Endothelial cell of umbilical vein (primary cell): ENCODE measurements at regions not wholly inside any gene's neighbourhood (a gene's known extent, or its start where the extent isn't known, plus 50 kb on each side); places are given as distances from the start of the nearest gene placed in this dataset.

Source experiments
- BruUV-seq: library from RNA; stranded (reverse); fragments of 400-500 nt; replicated peaks from 2 replicates; lab custom pipeline; 2021; lab: Mats Ljungman, UMichigan
- CTCF ChIA-PET: fragments of 300-600, 350-600 bp; sonication (Branson Sonifier 250); formaldehyde crosslinking; loops from one replicate; lab custom pipeline; 2021; ENCODE audit warnings: antibody characterized with exemption, inconsistent platforms; lab: Charles Lee
- POLR2A ChIA-PET: fragments of 300-600, 350-600 bp; sonication (Branson Sonifier 250); formaldehyde crosslinking; loops from one replicate; lab custom pipeline; 2021; ENCODE audit warnings: antibody characterized with exemption, inconsistent platforms; lab: Charles Lee
- DNase-seq: peaks from one replicate; pipeline ENCODE4 v3.0.0-alpha.2; 2011; ENCODE audit warnings: low read depth, low spot score
- FAIRE-seq: peaks from 2 replicates; lab custom pipeline; 2011; peaks lifted over from hg19 to GRCh38; lab: Jason Lieb, UNC
- H2AFZ ChIP-seq: 2 replicates; pipeline ENCODE4 v1.6.0; 2012; ENCODE audit warnings: low read depth, low read length, control low read depth, inconsistent platforms
- H3K27ac ChIP-seq: 2 replicates; pipeline ENCODE4 v1.5.1; 2011; ENCODE audit warnings: low read depth, mild to moderate bottlenecking, control low read depth, low read length, moderate library complexity; ENCODE audit not compliant: insufficient read depth
- H3K27me3 ChIP-seq, 2 experiments: 2 replicates each; pipeline versions ENCODE4 v1.6.0 to v1.6.1; 2011; ENCODE audit warnings: low read length in 2 of 2, mixed read lengths in 1 of 2; ENCODE audit not compliant: control insufficient read depth in 2 of 2, insufficient read depth in 2 of 2
- H3K36me3 ChIP-seq, 2 experiments: 2 replicates in 1 of 2; 3 replicates in 1 of 2; pipeline ENCODE4 v1.5.1; 2011; ENCODE audit warnings: low read length in 2 of 2, mild to moderate bottlenecking in 1 of 2, moderate library complexity in 1 of 2; ENCODE audit not compliant: control insufficient read depth in 2 of 2, insufficient read depth in 2 of 2; ENCODE audit errors: extremely low read depth in 1 of 2
- H3K4me1 ChIP-seq: 3 replicates; pipeline ENCODE4 v1.5.1; 2011; ENCODE audit warnings: mild to moderate bottlenecking, low read length; ENCODE audit not compliant: control insufficient read depth, insufficient read depth; ENCODE audit errors: extremely low read depth
- H3K4me2 ChIP-seq: 2 replicates; pipeline ENCODE4 v1.6.1; 2011; ENCODE audit warnings: low read length, control low read depth, mixed read lengths; ENCODE audit not compliant: insufficient read depth
- H3K4me3 ChIP-seq, 3 experiments: fragments of 200-600 bp in 1 of 3; sonication (generic), shearing (Covaris generic) in 1 of 3; replicated peaks in 1 of 3; 2 replicates each; pipeline ENCODE4 v1.5.1; 2011 to 2016; ENCODE audit warnings: control low read depth in 3 of 3, low read length in 3 of 3, mild to moderate bottlenecking in 2 of 3, inconsistent platforms in 1 of 3, low read depth in 1 of 3, moderate library complexity in 1 of 3; ENCODE audit not compliant: insufficient read depth in 1 of 3
- H3K79me2 ChIP-seq: 2 replicates; pipeline ENCODE4 v1.6.0; 2012; ENCODE audit warnings: low read length, inconsistent platforms; ENCODE audit not compliant: control insufficient read depth, insufficient read depth
- H3K9ac ChIP-seq: replicated peaks from 2 replicates; pipeline ENCODE3; 2011; ENCODE audit warnings: low read length, control low read depth; ENCODE audit not compliant: insufficient read depth; ENCODE audit errors: extremely low read depth
- H3K9me1 ChIP-seq: replicated peaks from 3 replicates; pipeline ENCODE4 v1.6.0; 2011; ENCODE audit warnings: mild to moderate bottlenecking, low read length; ENCODE audit not compliant: control insufficient read depth, insufficient read depth; ENCODE audit errors: extremely low read depth
- H3K9me3 ChIP-seq: replicated peaks from 2 replicates; pipeline ENCODE4 v1.5.1; 2012; ENCODE audit warnings: low read length, inconsistent platforms; ENCODE audit not compliant: control insufficient read depth, insufficient read depth
- H4K20me1 ChIP-seq: replicated peaks from 2 replicates; pipeline ENCODE3; 2011; ENCODE audit warnings: mild to moderate bottlenecking, low read length; ENCODE audit not compliant: control insufficient read depth, insufficient read depth; ENCODE audit errors: extremely low read depth
- CTCF ChIP-seq, 2 donors: IDR thresholded peaks; 1 replicate in 1 of 2; 2 replicates in 1 of 2; pipeline ENCODE4 v1.5.1; 2011; ENCODE audit warnings: low read length in 2 of 2, mild to moderate bottlenecking in 2 of 2, moderate library complexity in 2 of 2, control low read depth in 1 of 2, inconsistent platforms in 1 of 2, low read depth in 1 of 2; ENCODE audit not compliant: insufficient read depth in 1 of 2; ENCODE audit errors: extremely low read depth in 1 of 2
- EZH2 ChIP-seq: IDR thresholded peaks from 2 replicates; pipeline ENCODE4 v1.6.1; 2012; ENCODE audit warnings: borderline replicate concordance, low read depth, mild to moderate bottlenecking, moderate library complexity, low read length, inconsistent platforms; ENCODE audit not compliant: severe bottlenecking
- FOS ChIP-seq: IDR thresholded peaks from 2 replicates; pipeline ENCODE4 v1.6.1; 2011; ENCODE audit warnings: mild to moderate bottlenecking, low read length, moderate library complexity, borderline replicate concordance; ENCODE audit not compliant: insufficient read depth
- GATA2 ChIP-seq: IDR thresholded peaks from 2 replicates; pipeline ENCODE4 v1.7.0; 2011; ENCODE audit warnings: low read depth, mild to moderate bottlenecking, moderate library complexity, mixed read lengths, low read length; ENCODE audit not compliant: insufficient read length, insufficient read depth
- JUN ChIP-seq: IDR thresholded peaks from 2 replicates; pipeline ENCODE4 v1.6.1; 2011; ENCODE audit warnings: borderline replicate concordance, low read depth; ENCODE audit not compliant: insufficient read length, insufficient read depth
- MAX ChIP-seq: IDR thresholded peaks from 2 replicates; pipeline ENCODE4 v1.6.1; 2011; ENCODE audit not compliant: insufficient read depth, insufficient read length
- MYC ChIP-seq: IDR thresholded peaks from one replicate; pipeline ENCODE4 v1.6.1; 2011; ENCODE audit warnings: mild to moderate bottlenecking, low read depth, low read length
- POLR2A ChIP-seq: IDR thresholded peaks from 2 replicates; pipeline ENCODE4 v1.6.1; 2012; ENCODE audit warnings: low read depth, mild to moderate bottlenecking, control low read depth, low read length
- POLR2AphosphoS5 ChIP-seq: IDR thresholded peaks from 2 replicates; pipeline ENCODE4 v1.6.1; 2012; ENCODE audit warnings: low read depth, mild to moderate bottlenecking, control low read depth, low read length, moderate library complexity; ENCODE audit not compliant: insufficient read depth
- dilution Hi-C: fragments of 300-500 bp; cut with MboI; formaldehyde crosslinking; loops from one replicate; pipeline ENCODE4 v1.15.0; 2019; ENCODE audit warnings: low sequenced_read_pairs; ENCODE audit not compliant: extremely low pct_ligation_motif_present
- intact Hi-C: fragments of 100-400 bp; cut with micrococcal nuclease; formaldehyde crosslinking; loops from one replicate; pipeline ENCODE4 v1.10.0; 2022

- Histone ChIP-seq H3K4me2 (no peak overlapping the region), H3K36me3 (no peaks in the 10 kb centered on the region), H3K9me1 (no peaks in the 10 kb centered on the region), H3K79me2 (no peaks in the 10 kb centered on the region), H3K4me1 (no peaks in the 10 kb centered on the region), H2AFZ (no peak overlapping the region), H4K20me1 (no peaks in the 10 kb centered on the region), H3K4me3 (no peak overlapping the region), H3K9ac (no peak overlapping the region), H3K27me3 (no peaks in the 10 kb centered on the region), H3K9me3 (no peaks in the 10 kb centered on the region), H3K27ac (no peak overlapping the region)
- CTCF ChIA-PET, result interaction anchor here (0.9 to 2.0 kb wide), 2 partner anchors 223 to 1117 kb away, joined by 3 to 4 read pairs; no protein-coding TSS in a partner anchor
- BruUV-seq, result no TSS peak
- intact Hi-C loops, result no loop called here
- dilution Hi-C loops, result no loop called here
- POLR2A ChIA-PET, result no interaction called here
- FAIRE-seq, result no peak
- TF ChIP-seq GATA2 (no peak), POLR2A (no peak), POLR2AphosphoS5 (no peak), EZH2 (no peak), FOS (no peak), MAX (no peak), JUN (no peak), CTCF (IDR thresholded peaks at IDR 0.05; ENCODE audit: extremely low read depth in 1 of 2, insufficient read depth in 1 of 2, low read depth in 1 of 2, low read length in 2 of 2) (no peak), MYC (no peak)
- DNase-seq, result no peak
Observed at GRCh38 chr3:44078863-44079262, 162.8 kb upstream of the TOPAZ1 start.
